ENCODE measurements at regions not wholly inside any gene's neighbourhood (a gene's known extent, or its start where the extent isn't known, plus 50 kb on each side); places are given as distances from the start of the nearest gene placed in this dataset.
"Not testable (repeated sequence)": the region's sequence is repeated elsewhere in the genome, so short reads cannot be mapped to it uniquely, and the experiment has no call there.

GRCh38 chr6:142998739-142999138 lies 53.8 kb upstream of the HIVEP2 start:
- H3K4me3 ChIP-seq (ENCODE audit: low read depth, low read length); DNase-seq (ENCODE audit: low read depth): not testable (repeated sequence)

- H3K4me3 ChIP-seq (ENCODE audit: low read depth, low read length) = no peak overlapping the region
- TF ChIP-seq CTCF (IDR thresholded peaks at IDR 0.05; ENCODE audit: insufficient read depth, low read depth, low read length) = no peak
- DNase-seq (ENCODE audit: low read depth) = no peak
These were observed 55.8 kb upstream of the HIVEP2 start for GRCh38 chr6:143000811-143001210.

GRCh38 chr6:143002686-143003085 lies 57.7 kb upstream of the HIVEP2 start:
- no peak overlapping the region for H3K4me3 ChIP-seq (ENCODE audit: low read depth, low read length)
- no peak for DNase-seq (ENCODE audit: low read depth)
- no peak for TF ChIP-seq CTCF (IDR thresholded peaks at IDR 0.05; ENCODE audit: insufficient read depth, low read depth, low read length)

GRCh38 chr6:143003676-143004075 lies 57.0 kb upstream of the AIG1 start:
- DNase-seq (ENCODE audit: low read depth) = no peak
- no peak overlapping the region for H3K4me3 ChIP-seq (ENCODE audit: low read depth, low read length)
- TF ChIP-seq CTCF (IDR thresholded peaks at IDR 0.05; ENCODE audit: insufficient read depth, low read depth, low read length) = no peak

GRCh38 chr6:143005816-143006215 lies 54.9 kb upstream of the AIG1 start:
- no peak for TF ChIP-seq CTCF (IDR thresholded peaks at IDR 0.05; ENCODE audit: insufficient read depth, low read depth, low read length)
- H3K4me3 ChIP-seq (ENCODE audit: low read depth, low read length) = no peak overlapping the region
- no peak for DNase-seq (ENCODE audit: low read depth)

GRCh38 chr6:143006787-143007186 lies 53.9 kb upstream of the AIG1 start:
- TF ChIP-seq CTCF (IDR thresholded peaks at IDR 0.05; ENCODE audit: insufficient read depth, low read depth, low read length) = no peak
- DNase-seq (ENCODE audit: low read depth) = no peak
- no peak overlapping the region for H3K4me3 ChIP-seq (ENCODE audit: low read depth, low read length)

GRCh38 chr6:143007646-143008045 lies 53.0 kb upstream of the AIG1 start:
- TF ChIP-seq CTCF (IDR thresholded peaks at IDR 0.05; ENCODE audit: insufficient read depth, low read depth, low read length) = no peak
- H3K4me3 ChIP-seq (ENCODE audit: low read depth, low read length) = no peak overlapping the region
- peak; percentile 71 for DNase-seq (ENCODE audit: low read depth)
